GM19468 (cell line): ENCODE measurements at regions not wholly inside any gene's neighbourhood (a gene's known extent, or its start where the extent isn't known, plus 50 kb on each side); places are given as distances from the start of the nearest gene placed in this dataset.

Source experiments
- ATAC-seq: cut with Tn5 transposase; IDR thresholded peaks from one replicate; pipeline ENCODE4 v1.9.1; 2021; ENCODE audit warnings: mild to moderate bottlenecking, moderate library complexity, moderate number of reproducible peaks; ENCODE audit not compliant: unreplicated experiment; ENCODE audit errors: extremely low read depth

DNA sequence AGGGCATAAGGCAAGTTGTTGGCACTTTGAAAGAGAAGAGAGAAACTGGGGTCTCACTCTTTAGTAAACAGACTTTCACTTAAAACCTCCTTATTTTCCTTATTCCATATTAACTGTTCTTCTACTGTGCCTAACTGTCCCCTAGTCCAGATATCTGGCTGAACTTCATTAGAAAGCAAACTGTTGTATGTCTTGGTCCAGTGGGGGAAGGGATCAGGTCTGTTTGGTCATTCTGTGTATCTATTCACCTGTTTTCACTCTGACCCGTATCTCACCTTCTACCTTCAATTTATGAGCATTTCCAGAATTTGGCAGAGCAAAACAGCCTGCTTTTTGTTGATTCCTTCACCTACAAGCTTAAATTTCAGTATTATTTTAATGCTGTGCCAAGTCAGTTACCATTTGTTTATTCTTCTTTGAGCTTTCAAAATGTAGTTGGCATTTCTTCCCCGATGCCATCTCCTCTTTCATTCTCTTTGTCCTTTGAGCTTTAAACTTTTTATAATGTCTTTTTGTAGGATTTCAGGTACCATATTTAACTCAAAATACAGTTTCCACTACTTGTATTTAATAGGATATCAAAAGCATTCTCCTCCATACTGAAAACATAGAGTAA, 188.6 kb upstream of the PPARGC1A start:
- no peak for ATAC-seq

DNA sequence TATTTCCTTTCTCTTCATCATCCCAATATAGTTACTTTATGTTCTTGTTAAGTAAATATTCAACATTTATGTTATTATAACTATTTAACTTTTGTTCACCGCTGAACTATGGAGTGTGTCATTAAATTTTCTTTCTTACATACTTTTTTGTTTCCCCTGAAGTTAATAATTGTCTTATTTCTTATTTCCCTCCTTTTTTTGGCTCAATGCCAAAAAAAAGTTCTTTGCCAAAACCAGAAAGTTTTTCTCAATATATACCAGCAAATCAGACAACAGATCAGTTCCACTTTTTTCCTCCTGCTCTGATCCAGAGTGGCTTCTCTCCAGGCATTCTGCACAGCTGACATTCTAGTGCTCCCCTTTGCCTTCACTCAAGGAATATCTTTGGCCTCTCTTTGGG, 187.0 kb upstream of the PPARGC1A start:
- no peak for ATAC-seq

DNA sequence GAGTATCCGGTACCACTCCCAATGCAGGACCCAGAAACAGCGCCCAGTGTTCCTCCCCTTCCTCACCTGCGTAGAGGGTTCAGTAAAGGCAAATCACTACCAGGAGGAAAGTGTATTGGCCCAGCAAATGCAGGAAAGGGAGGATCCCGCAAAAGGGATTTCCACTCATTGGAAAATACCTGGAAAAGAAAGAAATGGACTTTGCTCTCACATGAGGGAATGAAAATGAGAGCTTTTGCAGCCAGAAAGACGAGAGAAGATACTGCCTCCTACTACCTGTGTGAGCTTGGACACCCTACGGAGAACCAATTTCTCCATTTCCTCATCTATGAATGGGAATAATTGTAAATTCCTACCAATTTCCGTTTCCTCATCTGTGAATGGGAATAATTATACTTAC, 184.1 kb upstream of the PPARGC1A start:
- no peak for ATAC-seq

DNA sequence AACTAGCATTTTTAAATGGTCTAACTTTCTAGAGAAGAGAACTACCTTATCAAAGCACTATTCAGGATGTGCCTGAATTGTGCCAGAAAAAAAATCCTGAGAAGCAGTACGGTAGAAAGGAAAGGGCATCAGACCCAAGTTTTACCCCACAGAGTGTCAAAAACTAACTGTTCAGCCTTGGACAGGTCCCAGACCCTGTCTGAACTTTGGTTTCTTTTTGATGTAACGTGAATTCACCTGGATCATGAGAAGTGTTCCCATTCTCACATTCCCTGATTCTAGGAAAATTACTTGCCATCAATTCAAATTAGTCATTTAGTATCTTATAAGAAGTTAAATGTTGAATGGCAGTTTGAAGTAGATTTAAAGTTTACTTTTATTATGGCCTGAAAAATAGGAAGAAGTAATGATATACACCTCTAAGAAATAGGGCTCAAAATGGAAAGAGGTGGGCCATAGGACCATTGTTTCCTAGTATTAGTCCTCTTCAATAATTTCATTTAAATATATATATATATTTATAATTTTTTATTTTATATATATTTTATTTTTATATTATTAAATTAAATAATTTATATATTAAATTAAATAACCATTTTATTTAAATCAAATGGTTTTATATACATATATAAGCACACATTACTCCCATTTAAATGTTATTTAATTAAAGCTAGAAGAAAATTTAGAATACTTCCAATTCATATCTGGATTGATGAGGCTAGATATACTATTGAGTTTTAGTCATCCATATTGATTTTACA, 181.9 kb upstream of the PPARGC1A start:
- ATAC-seq: no peak

DNA sequence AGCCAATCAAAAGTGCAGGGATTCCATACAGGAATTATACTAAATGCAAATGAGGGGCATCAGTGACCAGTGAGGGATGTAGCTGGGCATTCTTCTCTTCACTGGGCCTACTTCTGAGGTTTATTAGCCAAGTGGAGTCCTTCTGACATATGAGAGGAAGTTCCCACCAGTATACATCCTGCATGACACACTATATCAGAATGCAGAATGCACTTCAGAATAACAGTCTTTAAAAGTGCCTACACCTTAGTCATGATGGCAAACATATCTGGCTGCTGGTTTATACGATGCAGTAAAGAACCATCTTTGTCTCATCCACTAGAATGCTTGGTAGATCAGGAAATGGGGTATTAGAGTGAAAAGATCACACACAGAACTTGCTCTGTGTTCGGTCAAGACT, 180.3 kb upstream of the PPARGC1A start:
- ATAC-seq: no peak

DNA sequence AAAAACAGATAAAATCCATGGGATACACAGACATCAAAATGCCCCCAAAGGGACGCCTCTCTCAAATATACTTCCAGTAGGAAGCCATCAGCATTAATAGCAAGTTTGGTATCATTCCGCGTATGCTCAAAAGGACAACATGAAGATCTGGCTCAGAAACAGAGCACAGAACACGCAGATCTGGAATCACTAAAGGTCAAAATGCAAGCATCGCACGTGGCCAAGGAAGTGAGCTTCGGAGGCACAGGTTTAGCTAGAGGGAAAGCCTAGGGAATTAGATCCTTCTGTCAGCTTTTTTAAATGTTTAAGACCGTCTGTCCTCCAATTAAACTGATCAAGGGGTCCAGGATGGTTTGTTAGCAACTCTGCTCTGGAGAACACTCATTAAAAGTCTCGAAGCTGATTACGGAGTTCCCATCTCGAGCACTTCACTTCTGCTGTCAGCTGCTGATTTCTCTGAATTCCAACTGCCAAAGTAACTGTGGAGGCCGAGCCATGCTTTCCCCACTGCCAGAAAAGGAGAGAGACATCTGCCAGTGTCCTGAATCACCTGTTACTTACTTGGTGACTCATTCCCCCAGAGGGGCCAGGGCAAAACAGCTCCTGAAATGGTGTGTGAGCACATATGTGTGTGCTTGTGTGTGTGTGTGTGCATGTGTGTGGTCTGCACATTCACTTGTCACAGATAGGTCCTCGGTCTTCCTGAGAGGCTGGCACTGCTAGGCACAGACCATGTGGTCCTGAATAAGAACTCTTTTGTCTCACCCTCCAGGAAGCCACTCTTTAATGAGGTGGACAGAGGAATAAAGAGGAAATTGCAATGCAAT, 177.7 kb upstream of the PPARGC1A start:
- ATAC-seq: no peak

DNA sequence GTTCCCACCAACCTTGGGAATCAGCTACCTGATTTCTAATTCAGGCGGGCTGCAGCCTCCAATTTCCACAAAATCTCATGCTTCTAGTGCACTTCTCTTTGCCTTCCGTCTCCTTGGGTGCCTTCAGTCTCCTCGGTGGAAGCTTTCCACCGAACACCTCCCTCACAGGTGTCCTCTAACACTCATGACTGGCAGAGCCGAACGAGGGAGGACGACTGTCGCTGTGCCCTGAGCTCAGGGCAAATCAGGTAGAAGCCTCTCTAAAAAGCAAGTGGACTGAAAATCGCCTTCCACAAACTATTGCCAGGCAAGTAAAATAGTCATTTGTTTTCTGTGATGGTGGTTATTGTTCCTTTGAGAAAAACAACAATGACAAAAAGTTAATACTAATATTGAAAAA, 176.1 kb upstream of the PPARGC1A start:
- no peak for ATAC-seq

DNA sequence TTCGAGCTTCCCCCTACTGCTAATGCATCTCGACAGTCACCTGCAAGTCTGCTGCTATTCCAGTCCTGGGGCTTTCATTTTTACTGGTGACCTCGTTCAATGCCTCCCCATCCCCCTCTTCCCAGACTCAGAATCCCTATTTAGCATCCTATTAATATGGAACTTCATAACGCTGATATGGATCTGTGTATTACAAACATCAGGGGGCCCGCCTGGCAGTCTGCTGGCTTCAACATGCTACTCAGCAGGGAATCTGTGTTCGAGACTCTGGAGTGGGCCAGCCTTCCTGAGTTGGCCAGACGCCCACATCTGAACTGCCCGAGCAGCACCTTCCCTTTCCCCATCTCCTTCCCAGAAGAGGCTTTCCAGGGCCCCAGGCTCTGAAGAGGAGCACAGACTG, 173.9 kb upstream of the PPARGC1A start:
- no peak for ATAC-seq

DNA sequence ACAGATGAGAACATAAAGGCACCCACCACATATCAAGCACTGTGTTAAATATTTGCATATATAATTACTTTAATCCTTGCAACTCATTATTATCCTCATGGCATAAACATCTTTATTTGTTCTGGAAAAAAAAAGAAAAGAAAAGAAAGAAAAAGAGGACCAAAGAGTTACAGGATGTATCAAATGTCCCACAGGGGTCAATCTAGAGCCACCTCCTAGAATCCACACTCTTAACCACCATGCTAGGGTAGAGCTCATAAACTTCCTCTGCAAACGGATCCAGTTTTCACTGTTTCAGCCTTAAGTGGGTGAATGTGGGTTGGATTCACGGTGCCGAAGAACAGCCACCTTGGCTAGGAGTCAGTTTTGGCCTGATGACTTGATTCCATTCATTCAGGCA, 171.1 kb upstream of the PPARGC1A start:
- ATAC-seq: no peak

DNA sequence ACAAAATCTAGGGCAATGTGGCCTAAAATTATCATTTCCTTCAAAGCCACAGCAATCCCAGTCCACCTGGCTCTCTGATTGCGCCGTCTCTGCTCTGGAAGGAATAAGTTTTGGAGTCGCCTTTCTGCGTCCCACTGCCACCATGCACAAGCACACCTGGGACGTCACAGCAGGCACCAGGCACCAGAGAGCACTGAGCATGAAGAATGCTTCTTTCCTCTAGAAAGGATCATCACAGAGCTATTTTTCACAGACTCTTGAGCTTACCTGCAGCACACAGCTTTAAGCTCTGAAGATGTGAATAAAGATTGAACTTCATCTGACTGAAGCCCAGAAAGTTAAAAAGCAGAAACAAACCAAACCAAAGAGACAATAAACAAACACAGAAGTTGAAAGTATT, 170.0 kb upstream of the PPARGC1A start:
- ATAC-seq: no peak

DNA sequence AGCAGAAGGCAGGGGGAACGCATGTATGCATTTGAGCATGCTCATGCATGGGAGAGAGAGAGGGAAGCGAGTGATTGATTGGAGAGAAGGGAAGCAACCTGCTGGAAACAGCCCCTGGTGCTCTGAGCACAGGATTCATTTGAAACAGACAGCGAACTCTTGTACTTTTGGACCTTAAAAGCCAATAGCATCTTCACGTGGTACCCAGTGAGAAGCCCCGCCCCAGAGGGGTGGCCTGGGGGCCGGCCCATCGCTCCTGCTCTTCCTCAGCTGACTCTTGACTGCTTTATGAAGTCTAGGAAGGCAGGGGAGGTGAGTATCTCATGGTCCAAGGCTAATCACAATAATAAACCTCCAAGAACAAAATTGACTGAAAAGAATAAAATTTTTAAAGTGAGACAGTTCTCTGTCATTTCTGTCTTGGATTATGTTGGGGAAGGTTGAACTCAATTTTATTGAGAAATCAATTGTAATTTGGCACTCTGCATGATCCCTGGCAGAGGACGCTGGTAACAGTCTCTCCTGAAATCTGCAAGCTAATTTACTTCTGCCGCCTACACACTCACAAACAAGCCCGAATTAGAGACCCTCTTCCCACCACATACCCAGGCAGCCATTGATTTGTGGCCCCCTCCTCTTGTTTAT, 168.2 kb upstream of the PPARGC1A start:
- ATAC-seq: no peak

DNA sequence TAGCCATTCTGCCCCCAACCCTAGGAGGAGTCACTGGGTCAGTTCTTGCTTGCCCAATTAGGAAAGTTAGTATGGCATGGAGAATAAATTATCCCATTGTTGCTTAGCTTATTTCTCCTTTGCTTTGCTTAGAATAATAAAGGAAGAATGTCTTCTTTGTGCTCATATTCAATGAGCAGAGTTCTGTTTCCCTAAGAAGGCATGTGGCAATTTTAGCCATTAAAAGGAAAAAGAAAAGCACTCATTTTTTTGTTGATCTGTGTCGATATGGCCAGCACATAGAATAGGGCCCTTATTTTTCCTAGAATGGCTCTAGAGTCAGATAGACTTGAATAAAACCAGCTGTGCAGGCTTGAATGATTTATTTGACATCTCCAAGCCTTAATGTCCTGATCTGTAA, 166.4 kb upstream of the PPARGC1A start:
- ATAC-seq: no peak

DNA sequence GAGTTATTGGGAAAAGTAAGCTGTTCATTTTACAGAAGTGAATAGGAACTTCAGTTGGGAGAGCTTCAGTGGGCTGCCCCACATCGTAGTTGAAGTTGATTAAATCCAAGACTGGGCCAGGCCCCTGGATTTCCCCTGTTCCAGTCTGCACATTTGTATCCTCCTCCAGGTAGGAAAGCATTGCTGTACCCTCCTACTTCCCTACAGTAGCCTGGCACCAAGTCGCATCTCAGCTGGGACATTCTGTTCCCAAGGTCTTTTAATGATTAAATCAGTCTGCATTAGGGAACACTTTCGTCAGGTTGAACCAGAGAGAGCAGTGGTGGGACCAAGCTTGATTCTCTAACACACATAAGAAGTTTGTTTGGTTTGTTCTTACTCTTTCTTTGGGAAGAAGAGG, 165.8 kb upstream of the PPARGC1A start:
- ATAC-seq: no peak

DNA sequence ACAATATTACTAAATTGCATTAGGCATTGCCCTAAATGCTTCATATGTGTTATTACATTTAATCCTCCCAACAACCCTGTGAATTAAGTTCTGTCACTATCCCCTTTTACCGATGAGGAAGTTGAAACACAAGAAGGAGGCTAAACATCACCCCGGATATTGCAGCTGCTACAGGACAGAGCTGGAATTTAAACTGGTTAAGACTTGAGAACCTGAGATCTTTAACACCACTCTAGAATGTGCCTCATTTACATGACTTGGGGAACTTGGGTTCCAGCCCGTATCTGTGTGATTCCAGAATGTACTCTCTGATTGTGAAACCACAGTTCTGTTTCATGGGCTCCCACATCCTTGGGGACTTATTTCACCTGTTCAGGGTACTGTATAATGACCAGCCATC, 165.1 kb upstream of the PPARGC1A start:
- ATAC-seq: no peak

DNA sequence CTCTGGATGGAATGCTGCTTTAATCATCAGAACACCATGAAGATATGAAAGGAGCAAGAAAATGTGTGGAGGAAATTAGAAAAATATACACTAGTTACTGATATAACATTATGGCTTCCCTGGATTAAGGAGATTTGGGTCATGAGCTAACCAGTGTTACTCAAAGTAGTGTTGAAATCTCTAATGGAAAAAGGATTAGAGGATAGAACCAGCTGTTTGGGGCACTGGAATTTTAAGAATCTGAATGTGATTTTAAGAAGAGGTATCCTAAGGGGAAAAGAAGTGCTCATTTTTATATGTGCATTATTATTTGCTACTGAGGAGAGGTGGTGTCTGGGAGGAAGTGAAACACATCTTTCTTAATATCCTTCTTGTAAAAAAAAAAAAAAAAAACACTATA, 164.1 kb upstream of the PPARGC1A start:
- no peak for ATAC-seq

DNA sequence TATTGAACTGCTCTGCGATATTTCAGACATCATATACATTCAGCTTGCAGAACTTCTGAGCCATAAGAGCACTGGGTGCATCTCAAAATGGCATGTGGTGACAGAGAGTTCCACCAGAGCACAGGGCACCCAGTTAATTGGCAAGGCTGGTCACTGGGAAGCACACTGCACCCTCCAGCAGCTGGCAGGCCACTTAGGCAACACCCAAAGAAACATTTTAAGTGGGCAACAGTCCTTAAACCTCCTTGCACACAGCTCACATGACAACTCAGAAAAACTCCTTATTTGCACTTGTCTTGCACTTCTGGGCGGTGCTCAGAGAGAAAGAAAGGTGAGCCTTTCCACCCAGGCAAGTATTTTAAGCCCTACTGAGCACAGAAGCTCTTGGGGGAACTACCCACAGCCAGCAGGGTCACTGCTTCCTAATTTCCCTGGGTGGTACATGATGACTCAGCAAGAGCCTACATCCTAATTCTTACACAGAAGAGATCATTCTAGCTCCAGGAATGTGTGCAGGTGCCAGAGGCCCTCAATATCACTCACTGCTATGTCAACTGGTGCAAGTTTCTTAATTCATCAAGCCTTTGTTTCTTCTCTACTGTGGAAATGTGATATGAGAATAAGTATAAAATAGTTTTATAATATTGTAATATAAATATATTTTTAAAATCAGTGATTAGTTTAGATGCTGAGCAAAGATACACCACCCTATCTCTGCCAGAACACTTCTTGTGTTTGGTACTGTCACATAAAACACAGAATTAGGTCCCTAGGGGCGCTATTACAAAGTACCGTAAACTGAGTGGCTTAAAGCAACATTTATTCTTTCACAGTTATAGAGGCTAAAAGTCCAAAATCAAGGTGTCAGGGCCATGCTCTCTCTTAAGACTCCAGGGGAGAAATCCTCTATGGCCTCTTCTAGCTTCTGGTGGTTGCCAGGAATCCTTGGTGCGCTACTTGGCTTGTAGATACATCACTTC, 155.1 kb upstream of the PPARGC1A start:
- ATAC-seq: no peak

DNA sequence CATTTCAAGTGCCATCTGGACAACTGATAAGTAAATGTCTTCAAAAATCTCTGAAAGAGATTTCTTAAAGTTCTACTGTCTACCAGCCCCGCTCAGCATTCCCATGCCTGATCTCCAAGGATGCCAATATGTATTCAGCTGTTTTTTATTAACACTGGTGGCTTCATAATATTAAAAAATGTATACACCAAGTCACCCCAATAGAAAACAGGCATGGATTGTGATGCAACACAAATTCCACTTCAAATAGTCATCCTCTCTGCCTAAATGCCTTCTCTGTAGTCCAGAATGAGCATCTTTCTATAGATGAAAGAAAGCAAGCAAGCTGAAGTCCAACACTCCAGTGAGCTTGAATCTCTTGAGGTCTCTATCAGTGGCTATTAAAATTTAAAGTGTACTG, 152.2 kb upstream of the PPARGC1A start:
- no peak for ATAC-seq

DNA sequence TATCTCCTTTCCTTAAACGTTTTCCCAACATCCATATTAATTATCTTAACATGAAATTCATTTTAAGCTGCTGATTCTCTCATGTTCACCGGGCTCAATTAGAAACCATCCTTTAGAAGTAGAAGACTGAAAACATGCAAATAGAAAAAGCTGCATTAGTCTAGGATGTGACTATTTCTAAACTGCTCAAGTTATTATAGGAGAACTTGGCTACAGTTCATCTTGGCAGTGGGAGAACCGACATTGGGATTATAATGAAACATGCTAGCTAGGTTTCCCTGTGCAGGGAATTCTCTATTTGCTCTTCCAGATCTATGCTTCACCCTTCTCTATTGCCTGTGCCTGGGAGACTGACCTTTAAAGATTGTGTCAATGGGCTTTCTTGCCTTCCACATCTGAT, 151.0 kb upstream of the PPARGC1A start:
- no peak for ATAC-seq

DNA sequence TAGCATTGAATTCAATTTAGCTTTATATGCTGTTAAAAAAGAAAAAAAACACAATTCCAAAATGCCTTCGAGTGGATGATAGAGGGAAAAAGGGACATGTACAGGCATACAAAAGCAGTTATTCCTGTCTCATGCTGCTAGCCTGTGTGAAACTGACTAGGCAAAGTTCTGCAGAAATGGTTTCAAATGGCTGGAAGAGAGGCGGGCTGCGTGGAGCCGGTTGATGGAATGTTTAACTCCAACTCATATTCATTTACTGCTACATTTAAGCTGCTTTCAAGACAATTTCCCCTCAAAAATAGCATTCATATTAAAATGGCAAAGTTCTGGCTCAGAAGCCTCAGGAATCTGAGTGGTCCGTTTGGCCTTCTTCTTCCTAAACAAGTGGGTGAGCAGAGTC, 143.8 kb upstream of the PPARGC1A start:
- ATAC-seq: no peak
